HEK293 (cell line): ENCODE measurements at regions not wholly inside any gene's neighbourhood (a gene's known extent, or its start where the extent isn't known, plus 50 kb on each side); places are given as distances from the start of the nearest gene placed in this dataset.

ENCODE experiments used
- CTCF ChIA-PET: fragments of 350-600 bp; formaldehyde crosslinking; extraction: SDS; loops from one replicate; lab custom pipeline; 2021; ENCODE audit warnings: antibody characterized with exemption; lab: Yijun Ruan, JAX
- POLR2A ChIA-PET: fragments of 300-600 bp; formaldehyde crosslinking; extraction: SDS; loops from one replicate; lab custom pipeline; 2020; ENCODE audit warnings: antibody characterized with exemption, inconsistent platforms; lab: Yijun Ruan, JAX
- H3K27ac ChIP-seq: fragments of 200-500 bp; sonication (Bioruptor generic); 2 replicates; pipeline ENCODE4 v1.5.1; 2014; ENCODE audit warnings: low read depth, low read length, control low read depth, inconsistent platforms; ENCODE audit errors: extremely low read depth
- H3K36me3 ChIP-seq, 2 experiments: fragments of 200-500 bp in 1 of 2; sonication (Bioruptor generic) in 1 of 2; 1 replicate in 1 of 2; 2 replicates in 1 of 2; pipeline ENCODE4 v1.5.1; 2014 to 2017; ENCODE audit warnings: inconsistent platforms in 2 of 2, low read length in 2 of 2; ENCODE audit not compliant: control insufficient read depth in 2 of 2, insufficient read depth in 1 of 2
- H3K4me1 ChIP-seq: fragments of 200-500 bp; sonication (Bioruptor generic); 2 replicates; pipeline ENCODE4 v1.5.1; 2014; ENCODE audit warnings: mild to moderate bottlenecking, low read length, inconsistent platforms; ENCODE audit not compliant: control insufficient read depth, insufficient read depth
- H3K4me3 ChIP-seq: 2 replicates; pipeline ENCODE4 v1.5.1; 2011; ENCODE audit warnings: low read depth, mild to moderate bottlenecking, control low read depth, low read length, moderate library complexity
- H3K9me3 ChIP-seq: fragments of 200-500 bp; sonication (Bioruptor generic); 2 replicates; pipeline ENCODE4 v1.5.1; 2014; ENCODE audit warnings: low read depth, low read length, inconsistent platforms; ENCODE audit not compliant: control insufficient read depth, insufficient read depth
- CTCF ChIP-seq: fragments of 450-650 bp; formaldehyde crosslinking; IDR thresholded peaks from 2 replicates; pipeline ENCODE4 v1.5.1; 2016; ENCODE audit warnings: missing biosample characterization, missing genetic modification characterization
- GLIS1 ChIP-seq: fragments of 450-650 bp; formaldehyde crosslinking; IDR thresholded peaks from 2 replicates; pipeline ENCODE4 v1.5.1; 2016; ENCODE audit warnings: missing biosample characterization, missing genetic modification characterization
- GLIS2 ChIP-seq: fragments of 450-650 bp; formaldehyde crosslinking; IDR thresholded peaks from 2 replicates; pipeline ENCODE4 v1.5.1; 2016; ENCODE audit warnings: missing biosample characterization, missing genetic modification characterization
- HIC1 ChIP-seq: fragments of 450-650 bp; formaldehyde crosslinking; IDR thresholded peaks from 2 replicates; pipeline ENCODE4 v1.5.1; 2016; ENCODE audit warnings: missing biosample characterization, missing genetic modification characterization
- OSR2 ChIP-seq: fragments of 450-650 bp; formaldehyde crosslinking; IDR thresholded peaks from 2 replicates; pipeline ENCODE4 v1.5.1; 2016; ENCODE audit warnings: missing biosample characterization, missing genetic modification characterization
- PRDM6 ChIP-seq: fragments of 450-650 bp; formaldehyde crosslinking; IDR thresholded peaks from 2 replicates; pipeline ENCODE4 v1.5.1; 2017; ENCODE audit warnings: missing biosample characterization, missing genetic modification characterization
- SALL2 ChIP-seq: fragments of 450-650 bp; formaldehyde crosslinking; IDR thresholded peaks from 2 replicates; pipeline ENCODE4 v1.5.0; 2017; ENCODE audit warnings: missing biosample characterization, mild to moderate bottlenecking, missing genetic modification characterization, borderline replicate concordance
- YY2 ChIP-seq: fragments of 450-650 bp; formaldehyde crosslinking; IDR thresholded peaks from 2 replicates; pipeline ENCODE4 v1.5.1; 2016; ENCODE audit warnings: missing biosample characterization, missing genetic modification characterization
- ZBTB17 ChIP-seq: fragments of 450-650 bp; formaldehyde crosslinking; IDR thresholded peaks from 2 replicates; pipeline ENCODE4 v1.5.1; 2016; ENCODE audit warnings: missing biosample characterization, missing genetic modification characterization
- ZBTB20 ChIP-seq: fragments of 450-650 bp; formaldehyde crosslinking; IDR thresholded peaks from 2 replicates; pipeline ENCODE4 v1.5.1; 2016; ENCODE audit warnings: missing biosample characterization, missing genetic modification characterization
- ZNF19 ChIP-seq: fragments of 450-650 bp; formaldehyde crosslinking; IDR thresholded peaks from 2 replicates; pipeline ENCODE4; 2016; ENCODE audit warnings: missing biosample characterization, missing genetic modification characterization, low read depth
- ZNF354C ChIP-seq: fragments of 450-650 bp; formaldehyde crosslinking; IDR thresholded peaks from 2 replicates; pipeline ENCODE4 v1.5.1; 2016; ENCODE audit warnings: missing biosample characterization, missing genetic modification characterization, low read depth, borderline replicate concordance
- ZNF473 ChIP-seq: fragments of 450-650 bp; formaldehyde crosslinking; IDR thresholded peaks from 2 replicates; pipeline ENCODE4 v1.5.1; 2017; ENCODE audit warnings: missing biosample characterization, missing genetic modification characterization
- ZNF514 ChIP-seq: fragments of 450-650 bp; formaldehyde crosslinking; IDR thresholded peaks from 2 replicates; pipeline ENCODE4 v1.5.1; 2016; ENCODE audit warnings: missing biosample characterization, missing genetic modification characterization
- ZNF529 ChIP-seq: fragments of 450-650 bp; formaldehyde crosslinking; IDR thresholded peaks from 2 replicates; pipeline ENCODE4 v1.5.1; 2017; ENCODE audit warnings: missing genetic modification characterization, missing biosample characterization; ENCODE audit not compliant: insufficient replicate concordance
- ZNF654 ChIP-seq: fragments of 450-650 bp; formaldehyde crosslinking; IDR thresholded peaks from 2 replicates; pipeline ENCODE4 v1.5.1; 2016; ENCODE audit warnings: low read depth, missing biosample characterization, missing genetic modification characterization
- ZNF707 ChIP-seq: fragments of 450-650 bp; formaldehyde crosslinking; IDR thresholded peaks from 2 replicates; pipeline ENCODE4 v1.5.1; 2016; ENCODE audit warnings: missing biosample characterization, missing genetic modification characterization
- ZNF747 ChIP-seq: fragments of 450-650 bp; formaldehyde crosslinking; IDR thresholded peaks from 2 replicates; pipeline ENCODE4 v1.5.1; 2016; ENCODE audit warnings: missing biosample characterization, missing genetic modification characterization
- ZNF768 ChIP-seq: fragments of 450-650 bp; formaldehyde crosslinking; IDR thresholded peaks from 2 replicates; pipeline ENCODE4 v1.5.1; 2018; ENCODE audit warnings: missing biosample characterization, mild to moderate bottlenecking, missing genetic modification characterization
- ZNF776 ChIP-seq: fragments of 450-650 bp; formaldehyde crosslinking; IDR thresholded peaks from 2 replicates; pipeline ENCODE4 v1.5.0; 2017; ENCODE audit warnings: missing biosample characterization, missing genetic modification characterization, borderline replicate concordance
- ZNF792 ChIP-seq: fragments of 450-650 bp; formaldehyde crosslinking; IDR thresholded peaks from 2 replicates; pipeline ENCODE4 v1.5.1; 2016; ENCODE audit warnings: missing biosample characterization, missing genetic modification characterization

GRCh38 chrX:97673135-97673534 is 789.4 kb downstream of the RPA4 start:
- ChIA-PET CTCF (no interaction called here), POLR2A (no interaction called here)
- Histone ChIP-seq H3K27ac (no peak overlapping the region), H3K4me3 (no peak overlapping the region), H3K36me3 (no peaks in the 10 kb centered on the region), H3K4me1 (no peaks in the 10 kb centered on the region), H3K9me3 (no peaks in the 10 kb centered on the region)
- TF ChIP-seq ZNF792 (tag by site-specific recombination) (no peak), ZNF529 (tag by site-specific recombination) (no peak), ZBTB20 (no peak), YY2 (no peak), SALL2 (tag by site-specific recombination) (no peak), ZNF707 (tag by site-specific recombination) (no peak), OSR2 (no peak), ZNF19 (tag by site-specific recombination) (no peak), CTCF (tag by site-specific recombination) (no peak), PRDM6 (tag by site-specific recombination) (no peak)

- H3K9me3 ChIP-seq: no peaks in the 10 kb centered on the region
- H3K4me3 ChIP-seq: no peak overlapping the region
- H3K36me3 ChIP-seq: no peaks in the 10 kb centered on the region
- H3K4me1 ChIP-seq: no peaks in the 10 kb centered on the region
- POLR2A ChIA-PET: no interaction called here
- H3K27ac ChIP-seq: no peak overlapping the region
- CTCF ChIA-PET: no interaction called here
- TF ChIP-seq ZNF747 (tag by site-specific recombination): no peak
- no peak for TF ChIP-seq ZNF354C
- no peak for TF ChIP-seq HIC1 (tag by site-specific recombination)
- TF ChIP-seq ZBTB17 (tag by site-specific recombination): no peak
- TF ChIP-seq ZNF473: no peak
- TF ChIP-seq GLIS1 (tag by site-specific recombination): no peak
- TF ChIP-seq ZNF768 (tag by site-specific recombination): no peak
- no peak for TF ChIP-seq ZNF776 (tag by site-specific recombination)
- TF ChIP-seq ZNF654 (tag by site-specific recombination): no peak
- no peak for TF ChIP-seq ZNF514 (tag by site-specific recombination)
- TF ChIP-seq GLIS2 (tag by site-specific recombination): no peak
Observed at GRCh38 chrX:97682991-97683840, 799.5 kb downstream of the RPA4 start.
